GM18502 (cell line): ENCODE measurements at regions not wholly inside any gene's neighbourhood (a gene's known extent, or its start where the extent isn't known, plus 50 kb on each side); places are given as distances from the start of the nearest gene placed in this dataset.

Source experiments
- ATAC-seq: cut with Tn5 transposase; IDR thresholded peaks from one replicate; pipeline ENCODE4 v1.9.1; 2021; ENCODE audit warnings: mild to moderate bottlenecking; ENCODE audit not compliant: unreplicated experiment, poor library complexity

DNA sequence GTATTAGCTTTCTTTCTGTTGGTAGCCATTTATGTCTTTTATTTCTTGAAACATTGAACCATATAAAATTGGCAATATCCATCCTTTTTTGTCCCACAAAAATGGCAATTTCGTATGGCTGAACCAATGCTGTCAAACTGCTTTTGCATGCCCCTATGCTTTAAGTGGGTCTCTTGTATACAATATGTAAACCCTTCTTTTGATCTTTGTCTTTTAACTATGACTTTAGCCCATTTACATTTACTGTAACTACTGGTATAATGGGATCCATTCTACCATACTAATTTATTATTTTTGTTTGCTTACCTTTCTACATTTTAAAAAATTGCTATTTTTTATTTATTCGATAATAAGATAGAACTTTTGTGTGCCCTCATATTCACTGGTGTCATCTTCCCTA lies 93.4 kb downstream of the TENT4A start:
- no peak for ATAC-seq

- no peak for ATAC-seq
Observed at GRCh38 chr5:6808462-6808861, 95.2 kb downstream of the TENT4A start.

DNA sequence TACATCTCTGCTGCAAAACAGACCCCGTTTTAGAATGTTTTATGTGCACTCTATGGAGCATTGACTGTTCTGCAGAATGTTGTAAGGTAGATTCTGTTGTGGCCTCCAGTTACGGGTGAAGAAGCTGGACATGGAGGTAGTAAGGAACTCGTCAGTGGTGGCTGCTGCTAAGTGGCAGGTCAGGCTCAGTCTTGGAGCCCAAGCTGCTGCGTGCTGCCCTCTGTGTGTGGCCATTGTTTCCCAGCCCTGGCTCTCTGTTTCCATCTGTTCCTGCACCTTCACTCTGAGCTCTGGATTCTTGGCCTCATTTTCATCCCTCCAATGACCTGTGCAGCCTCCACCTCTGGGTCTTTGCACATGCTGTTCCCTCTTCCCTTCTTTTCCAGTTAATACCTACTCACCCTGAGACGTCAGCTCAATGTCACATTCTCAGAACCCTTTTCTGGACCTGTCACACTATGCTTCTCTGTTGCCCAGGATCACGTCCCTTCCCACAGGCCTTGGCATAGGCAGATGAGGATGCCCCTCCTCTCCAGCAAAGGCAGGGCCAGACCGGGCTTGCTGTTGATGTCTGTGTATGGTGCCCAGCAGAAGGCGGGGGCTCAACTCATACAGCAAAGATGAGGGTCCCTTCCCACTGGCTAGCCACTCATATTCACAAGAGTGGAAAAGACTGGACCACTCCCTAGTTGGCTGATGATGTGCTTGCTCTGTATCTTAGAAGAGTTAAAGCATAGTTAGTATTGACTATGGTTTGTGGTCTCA lies 97.6 kb downstream of the TENT4A start:
- no peak for ATAC-seq

- ATAC-seq: no peak
Observed at GRCh38 chr5:6812091-6812490, 98.9 kb downstream of the TENT4A start.

DNA sequence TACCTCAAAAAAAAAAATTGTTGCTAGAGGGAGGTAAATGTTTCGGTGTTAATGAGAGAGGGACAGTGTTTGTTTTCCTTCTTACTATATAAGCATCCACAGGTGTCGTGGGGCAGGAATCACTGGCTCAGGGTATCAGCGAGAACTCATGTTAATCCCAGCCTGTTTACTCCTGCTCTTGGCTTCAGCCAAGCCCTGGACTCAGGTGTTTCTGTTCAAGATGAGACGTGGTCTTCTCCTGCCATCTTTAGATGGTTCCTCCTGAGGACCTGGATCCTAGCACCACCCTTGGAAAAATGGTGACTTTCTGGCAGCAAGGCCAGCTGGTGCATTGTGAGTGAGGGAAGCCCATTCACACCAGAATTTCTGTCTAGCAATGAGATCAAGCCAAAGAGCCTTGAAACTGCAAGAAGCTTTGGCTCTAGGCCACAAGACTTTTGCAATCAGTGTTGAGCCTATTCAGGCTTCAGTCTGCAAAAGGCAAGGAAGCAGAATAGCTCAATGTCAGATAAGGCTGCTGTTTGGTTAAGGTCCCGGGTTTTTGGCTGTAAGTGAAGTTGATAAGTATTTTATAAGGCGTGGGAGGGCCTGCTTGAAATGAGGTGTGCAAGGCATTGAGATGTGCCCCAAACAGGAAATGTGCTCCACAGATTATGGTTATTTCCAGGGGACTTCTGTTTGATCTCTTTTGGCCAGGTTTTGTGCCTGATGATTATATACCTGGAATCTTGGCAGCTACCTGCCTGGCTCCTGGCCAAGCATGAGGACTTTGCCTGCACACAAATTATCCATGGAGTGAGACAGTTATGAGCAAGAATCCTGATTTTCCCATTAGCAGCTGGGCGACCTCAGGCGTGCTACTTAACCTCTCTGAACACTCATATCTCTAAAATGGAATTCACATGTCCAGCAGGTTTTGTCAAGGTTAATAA lies 99.8 kb downstream of the TENT4A start:
- no peak for ATAC-seq

DNA sequence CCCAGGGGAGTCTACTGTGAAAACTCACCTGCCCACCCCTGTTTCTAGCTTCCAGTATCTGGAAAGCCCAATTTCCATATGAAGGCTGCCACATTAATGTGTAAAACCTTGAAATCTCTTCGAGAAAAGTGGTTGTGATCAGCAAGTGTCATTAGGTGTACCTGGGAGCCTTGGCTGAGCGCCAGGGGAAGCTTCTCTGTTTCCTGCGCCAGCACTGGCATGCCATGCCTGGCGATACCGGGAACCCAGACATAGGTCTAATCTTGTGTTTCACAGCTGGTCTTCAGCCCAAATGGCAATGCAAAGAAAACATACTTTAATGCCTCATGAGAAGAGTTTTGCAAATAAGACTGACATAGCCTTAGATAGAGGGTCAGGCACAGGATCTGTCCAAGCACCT lies 101.6 kb downstream of the TENT4A start:
- ATAC-seq: no peak

DNA sequence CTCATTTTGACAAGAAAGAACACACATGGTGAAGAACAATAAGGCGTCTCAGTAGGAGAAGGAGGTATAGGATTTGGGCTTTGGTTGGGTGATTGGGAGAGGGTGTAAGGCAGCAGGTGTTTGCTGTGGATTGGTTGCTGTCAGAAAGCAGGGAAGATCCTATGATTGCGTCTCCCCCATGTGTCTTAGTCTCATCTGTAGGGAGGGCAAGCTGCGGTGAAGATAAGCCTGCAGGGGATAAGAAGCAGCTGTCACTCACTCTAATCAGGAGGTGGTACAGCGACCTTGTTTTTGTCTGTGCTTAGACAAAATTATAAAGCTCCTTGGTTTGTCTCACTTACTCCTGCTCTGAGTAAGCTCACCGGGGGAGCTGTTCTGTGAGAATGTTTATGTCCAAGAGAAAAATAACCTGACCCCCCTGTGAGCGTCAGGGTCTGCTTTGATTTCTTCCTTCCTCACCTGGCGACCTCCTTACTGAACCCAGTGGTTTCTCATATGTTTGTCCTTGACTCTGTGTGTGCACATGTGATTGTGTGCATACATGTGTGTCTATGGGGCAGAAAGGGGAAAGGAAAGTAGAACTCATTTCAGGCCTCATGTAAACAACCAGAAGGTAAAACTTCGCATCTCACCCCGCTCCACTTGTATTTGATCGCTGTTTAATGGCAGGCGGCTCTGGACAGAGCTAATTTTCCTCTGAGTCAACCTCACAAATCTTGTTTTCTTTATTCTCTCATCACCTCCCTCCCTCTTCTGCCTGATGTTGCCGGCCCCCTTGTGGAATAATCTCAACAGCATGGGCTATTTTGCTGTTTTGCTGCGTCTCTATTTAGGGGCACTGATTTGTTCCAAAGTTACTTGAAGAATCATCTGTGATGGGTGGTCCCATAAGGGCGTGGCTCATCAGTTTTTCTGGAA lies 105.6 kb downstream of the TENT4A start:
- ATAC-seq: no peak

GRCh38 chr5:6819521-6819920 lies 106.3 kb downstream of the TENT4A start:
- ATAC-seq: no peak

- peak; percentile 75 for ATAC-seq
Observed at GRCh38 chr5:6820851-6821479, 107.7 kb downstream of the TENT4A start.

DNA sequence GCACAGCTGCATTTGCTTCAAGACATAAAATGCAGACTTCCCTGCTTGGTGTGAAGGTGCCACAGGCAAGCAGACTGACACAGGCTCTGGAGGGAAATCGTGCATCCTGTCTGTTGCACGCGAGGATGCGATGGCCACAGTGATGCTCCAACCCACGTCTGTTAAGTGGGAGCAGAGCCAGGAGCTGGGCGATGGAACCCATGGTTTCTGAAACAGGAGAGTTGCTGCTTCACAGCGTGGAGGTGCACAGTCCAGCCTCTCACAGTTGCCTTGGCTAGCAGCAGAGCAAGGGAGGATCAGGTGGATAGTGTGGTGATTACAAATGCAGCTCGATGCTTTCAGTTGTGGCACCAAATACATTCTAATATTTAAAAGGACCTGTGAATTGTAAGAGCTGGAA lies 108.8 kb downstream of the TENT4A start:
- no peak for ATAC-seq

DNA sequence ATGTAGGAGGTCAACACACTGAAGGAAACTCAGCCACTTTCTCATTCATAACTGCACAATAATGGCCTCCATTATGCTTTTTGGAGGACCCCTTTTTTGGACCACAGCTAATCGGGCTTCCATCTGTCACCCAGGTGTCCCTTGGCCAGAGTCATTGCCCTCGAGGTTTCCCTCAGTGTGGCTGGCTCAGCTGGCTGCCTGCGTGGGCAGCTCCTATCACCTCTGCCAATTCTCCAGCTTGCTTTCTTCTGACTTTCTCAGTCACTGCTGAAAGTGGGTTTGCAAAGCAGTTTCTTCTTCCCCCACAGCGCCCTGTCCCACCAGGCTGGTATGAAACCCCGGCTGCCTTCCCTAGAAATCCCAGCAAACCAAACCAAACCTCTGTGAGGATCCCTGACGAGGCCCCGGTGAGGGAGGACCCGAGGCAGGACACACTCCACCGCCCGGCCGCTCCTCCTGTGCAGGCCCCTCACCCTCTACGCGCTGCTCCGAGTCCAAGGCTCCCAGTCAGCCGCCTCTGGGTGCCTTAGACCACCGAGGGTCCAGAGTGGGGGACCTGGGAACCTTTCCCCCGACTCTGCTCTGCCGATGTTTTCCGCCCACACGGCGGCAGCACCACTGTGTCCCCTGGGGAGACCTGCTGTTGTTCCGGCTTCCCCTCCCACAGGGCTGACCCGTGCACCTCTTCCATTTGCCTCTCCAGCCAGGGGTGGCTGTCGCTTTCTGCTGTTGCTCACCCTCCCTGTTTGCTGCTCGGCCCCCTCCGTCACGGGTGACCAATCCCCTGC lies 109.5 kb downstream of the TENT4A start:
- no peak for ATAC-seq

DNA sequence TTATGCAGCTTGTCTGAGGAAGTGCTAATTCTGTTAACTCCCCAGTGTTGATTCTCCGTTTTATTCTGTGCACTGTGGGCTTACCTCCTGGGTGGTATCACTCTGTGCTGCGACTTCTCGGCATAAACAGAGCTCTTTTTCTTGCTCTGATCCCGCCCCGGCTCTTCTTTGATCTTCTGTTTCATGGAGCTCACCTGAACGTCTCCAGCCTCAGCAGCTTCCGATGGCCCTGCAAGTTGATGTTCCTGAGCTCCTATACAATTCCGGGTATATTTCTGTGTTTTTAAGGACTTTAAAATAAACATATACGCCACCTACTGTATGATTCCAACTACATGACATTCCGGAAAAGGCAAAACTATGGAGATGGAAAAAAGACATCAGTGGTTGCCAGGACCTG lies 110.8 kb downstream of the TENT4A start:
- no peak for ATAC-seq

- no peak for ATAC-seq
Observed at GRCh38 chr5:6825678-6826244, 112.5 kb downstream of the TENT4A start.

GRCh38 chr5:6826756-6827155 lies 113.5 kb downstream of the TENT4A start:
- no peak for ATAC-seq

DNA sequence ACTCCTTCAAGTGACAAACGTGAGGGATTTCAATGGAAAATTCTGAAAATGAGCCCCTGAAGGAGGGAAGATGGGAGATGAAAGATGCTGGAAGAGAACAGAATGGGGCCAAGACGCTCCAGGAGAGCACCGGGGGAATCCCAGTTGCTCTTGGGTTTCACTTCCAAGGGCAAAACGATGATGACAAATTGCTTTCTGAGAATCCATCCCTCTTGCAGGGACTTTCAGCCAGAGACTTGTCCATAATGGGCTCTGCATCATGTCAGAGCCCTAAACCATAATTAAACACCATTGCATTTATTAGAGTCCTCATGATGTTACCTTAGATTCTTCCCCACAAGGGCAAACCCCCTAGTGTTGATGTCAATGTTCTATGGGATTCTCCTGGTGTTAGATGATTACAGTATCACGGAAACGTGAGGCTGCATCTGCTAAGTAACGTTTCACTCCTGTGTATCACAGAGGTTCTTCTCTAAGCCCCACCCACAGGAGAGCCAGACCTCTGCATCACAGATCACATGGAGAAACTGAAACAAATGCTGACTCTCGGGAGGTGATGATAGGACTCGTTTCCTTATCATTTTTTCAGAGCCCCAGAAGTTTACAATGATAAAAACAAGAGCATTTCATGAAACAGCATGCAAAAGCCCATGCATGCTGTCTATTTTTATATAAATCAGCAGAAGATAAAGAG lies 114.4 kb downstream of the TENT4A start:
- ATAC-seq: peak; percentile 78

DNA sequence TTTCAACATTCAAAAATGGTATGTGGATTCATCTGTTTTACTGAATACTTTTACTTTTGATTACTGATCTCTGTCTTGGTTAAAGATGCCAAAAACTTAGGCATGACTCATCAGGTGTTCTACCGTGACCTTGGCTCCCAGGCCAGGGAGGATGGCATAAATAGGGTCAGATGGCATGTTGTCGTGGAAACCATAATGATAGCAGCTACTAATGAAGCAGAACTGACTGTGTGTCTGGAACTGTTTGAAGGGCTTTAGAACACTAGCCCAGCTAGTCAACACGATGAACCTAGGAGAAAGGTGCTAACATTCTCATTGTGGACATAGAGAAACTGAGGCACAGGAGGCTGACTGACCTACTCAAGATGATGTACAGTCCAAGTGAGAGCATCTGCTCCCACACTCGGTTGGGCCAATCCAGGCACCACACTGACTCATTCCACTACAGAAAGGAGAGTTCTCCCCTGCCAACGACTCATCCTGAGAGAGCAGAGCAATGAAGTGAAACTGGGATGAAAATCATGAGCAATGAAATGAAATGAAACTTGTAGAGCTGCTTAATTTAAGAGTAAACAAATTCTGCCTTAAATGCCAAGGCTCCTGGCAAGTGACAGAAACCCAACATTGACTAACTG lies 116.0 kb downstream of the TENT4A start:
- ATAC-seq: peak; percentile 87

- ATAC-seq: no peak
Observed at GRCh38 chr5:6830643-6831239, 117.5 kb downstream of the TENT4A start.
